Mesodermal cell (in vitro differentiated cells): ENCODE measurements at regions not wholly inside any gene's neighbourhood (a gene's known extent, or its start where the extent isn't known, plus 50 kb on each side); places are given as distances from the start of the nearest gene placed in this dataset.
A peak's percentile ranks its signal among the peaks of the same experiment; 100 is the strongest.

ENCODE experiments used
- H3K27ac ChIP-seq: 2 replicates; pipeline ENCODE4 v1.7.0; 2013; ENCODE audit warnings: mild to moderate bottlenecking, low read depth, low read length, moderate library complexity; ENCODE audit not compliant: severe bottlenecking
- H3K36me3 ChIP-seq: 2 replicates; pipeline ENCODE4 v1.7.1; 2013; ENCODE audit warnings: mild to moderate bottlenecking, low read length, moderate library complexity; ENCODE audit not compliant: control insufficient read depth, insufficient read depth
- H3K4me1 ChIP-seq: one replicate; pipeline ENCODE4 v1.7.1; 2013; ENCODE audit warnings: mild to moderate bottlenecking, low read length; ENCODE audit not compliant: insufficient read depth, control insufficient read depth, poor library complexity, severe bottlenecking
- H3K4me3 ChIP-seq: 2 replicates; pipeline ENCODE4 v1.7.0; 2013; ENCODE audit warnings: low read length, control low read depth, mild to moderate bottlenecking; ENCODE audit not compliant: insufficient read depth, poor library complexity, severe bottlenecking; ENCODE audit errors: extremely low read depth
- H3K9me3 ChIP-seq: 2 replicates; pipeline ENCODE4 v1.7.1; 2013; ENCODE audit warnings: mild to moderate bottlenecking, low read length, moderate library complexity; ENCODE audit not compliant: control insufficient read depth
- WGBS, 2 experiments: methylation state at CpG; one replicate each; pipeline ENCODE4 v1.1.5; 2013; ENCODE audit warnings: missing lambda C conversion rate in 2 of 2; ENCODE audit not compliant: insufficient coverage in 2 of 2; 5-methylcytosine and 5-hydroxymethylcytosine counted together

- no CpG with 5 or more reads among the region's 1 CpG for WGBS, 2 experiments
Observed at GRCh38 chr6:76275746-76276145, 203.3 kb upstream of the IMPG1 start.

DNA sequence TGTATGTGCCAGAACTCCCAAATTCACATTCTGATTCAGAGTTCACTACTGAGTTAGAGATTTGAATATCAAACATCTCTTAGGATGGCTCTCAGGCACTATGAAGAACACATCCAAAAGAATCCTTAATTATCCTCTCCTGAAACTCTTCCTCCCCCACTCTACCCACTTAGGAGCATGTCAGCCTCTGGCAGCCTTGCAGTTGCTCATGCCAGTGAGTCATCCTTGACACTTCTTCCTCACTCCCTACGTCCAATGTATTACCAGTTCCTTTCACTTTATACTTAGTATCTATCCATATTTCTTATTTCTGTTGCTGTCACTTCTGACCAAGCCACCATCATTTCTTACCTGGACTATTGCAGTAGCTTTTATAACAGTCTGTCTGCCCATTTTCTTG, 192.0 kb upstream of the IMPG1 start:
- 73 to 80% methylated on average over 1 of the region's 1 CpG for WGBS, 2 experiments
- H3K4me1 ChIP-seq: peaks cover 3% of the 10 kb centered on the region
- no peak overlapping the region for H3K4me3 ChIP-seq
- peaks cover 12% of the 10 kb centered on the region for H3K9me3 ChIP-seq
- H3K36me3 ChIP-seq: no peaks in the 10 kb centered on the region
- H3K27ac ChIP-seq: no peak overlapping the region

More at GRCh38 chr6:76275746-76276145, 203.3 kb upstream of the IMPG1 start:
- Histone ChIP-seq H3K4me3 (no peak overlapping the region), H3K9me3 (no peaks in the 10 kb centered on the region), H3K27ac (no peak overlapping the region), H3K4me1 (no peaks in the 10 kb centered on the region), H3K36me3 (no peaks in the 10 kb centered on the region)

GRCh38 chr6:76262240-76262639, 189.8 kb upstream of the IMPG1 start:
- H3K4me3 ChIP-seq: no peak overlapping the region
- no peaks in the 10 kb centered on the region for H3K36me3 ChIP-seq
- H3K4me1 ChIP-seq: peaks cover 3% of the 10 kb centered on the region
- WGBS, 2 experiments: 79 to 82% methylated on average over 2 of the region's 2 CpGs
- no peak overlapping the region for H3K27ac ChIP-seq
- H3K9me3 ChIP-seq: peaks cover 12% of the 10 kb centered on the region

- Histone ChIP-seq H3K4me1 (no peaks in the 10 kb centered on the region), H3K4me3 (no peak overlapping the region), H3K27ac (no peak overlapping the region), H3K36me3 (no peaks in the 10 kb centered on the region), H3K9me3 (no peaks in the 10 kb centered on the region)
- WGBS, 2 experiments: no CpG with 5 or more reads among the region's 1 CpG
Observed at GRCh38 chr6:76250666-76251065, 178.2 kb upstream of the IMPG1 start.

DNA sequence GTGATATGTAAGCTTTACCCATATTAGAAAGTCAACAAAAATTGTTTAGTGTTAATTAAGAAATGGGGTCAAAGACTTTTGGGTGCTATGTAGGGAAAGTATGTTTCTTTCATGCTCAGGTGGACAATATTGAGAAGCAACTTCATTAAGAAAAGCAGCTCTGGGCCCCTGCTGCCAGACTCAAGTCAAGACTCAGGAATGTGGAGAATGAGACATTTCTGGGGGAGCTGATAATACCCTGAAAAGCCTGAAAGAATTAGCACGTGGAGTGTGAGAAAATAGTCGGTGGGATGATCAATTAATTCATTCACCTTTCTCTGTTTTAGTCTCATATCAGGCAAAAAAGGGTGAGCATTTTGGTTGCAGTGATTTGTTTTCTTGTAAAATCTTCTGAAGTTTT, 175.1 kb upstream of the IMPG1 start:
- no peaks in the 10 kb centered on the region for H3K9me3 ChIP-seq
- no peak overlapping the region for H3K4me3 ChIP-seq
- H3K27ac ChIP-seq: peak overlapping the region; percentile 24
- no peaks in the 10 kb centered on the region for H3K36me3 ChIP-seq
- H3K4me1 ChIP-seq: no peaks in the 10 kb centered on the region
- no CpG with 5 or more reads among the region's 2 CpGs for WGBS, 2 experiments

DNA sequence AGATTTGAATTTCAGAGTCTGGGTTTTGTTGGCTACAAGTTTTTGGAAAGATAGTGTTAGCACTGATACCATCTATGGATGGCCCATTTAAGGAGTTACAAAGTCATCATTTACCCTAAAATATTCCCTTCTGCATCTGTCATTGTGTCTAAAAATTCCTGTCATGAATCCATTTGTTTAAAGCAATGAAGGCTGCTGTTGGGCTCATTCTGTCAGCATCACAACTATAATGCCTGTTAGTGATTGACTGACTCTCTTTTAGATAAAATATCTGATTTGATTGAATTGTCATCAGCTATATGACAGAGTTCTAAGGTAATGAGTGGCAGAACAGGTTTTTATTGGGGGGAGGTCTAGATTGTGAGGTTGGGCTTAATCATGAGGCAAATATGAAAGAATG, 167.6 kb upstream of the IMPG1 start:
- Histone ChIP-seq H3K36me3 (no peaks in the 10 kb centered on the region), H3K27ac (no peak overlapping the region), H3K9me3 (no peaks in the 10 kb centered on the region), H3K4me3 (no peak overlapping the region), H3K4me1 (no peaks in the 10 kb centered on the region)

DNA sequence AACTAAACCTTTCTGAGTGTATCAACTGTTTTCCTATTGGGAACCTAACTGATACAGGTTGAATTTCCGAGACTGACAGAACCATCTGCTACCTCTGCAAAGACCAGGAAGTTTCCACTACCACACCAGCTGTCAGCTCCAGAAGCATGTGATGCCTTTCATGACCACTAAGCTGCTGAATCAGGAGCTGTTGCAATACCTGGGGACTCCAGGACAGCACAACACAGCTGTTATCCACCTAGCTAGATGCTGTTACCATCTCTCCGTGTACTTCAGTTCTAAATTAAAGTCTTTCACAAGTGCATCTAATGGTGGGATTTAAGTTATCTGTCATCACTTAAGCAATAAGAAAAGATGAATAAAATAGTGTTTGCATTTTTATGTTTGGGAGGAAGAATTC, 158.2 kb upstream of the IMPG1 start:
- no peak overlapping the region for H3K4me3 ChIP-seq
- no peaks in the 10 kb centered on the region for H3K4me1 ChIP-seq
- H3K36me3 ChIP-seq: no peaks in the 10 kb centered on the region
- 67 to 73% methylated on average over 1 of the region's 2 CpGs for WGBS, 2 experiments
- H3K27ac ChIP-seq: no peak overlapping the region
- no peaks in the 10 kb centered on the region for H3K9me3 ChIP-seq

GRCh38 chr6:76222189-76222588, 149.7 kb upstream of the IMPG1 start:
- no CpG with 5 or more reads among the region's 2 CpGs for WGBS, 2 experiments
- H3K27ac ChIP-seq: no peak overlapping the region
- H3K36me3 ChIP-seq: no peaks in the 10 kb centered on the region
- no peaks in the 10 kb centered on the region for H3K9me3 ChIP-seq
- H3K4me1 ChIP-seq: no peaks in the 10 kb centered on the region
- H3K4me3 ChIP-seq: no peak overlapping the region

DNA sequence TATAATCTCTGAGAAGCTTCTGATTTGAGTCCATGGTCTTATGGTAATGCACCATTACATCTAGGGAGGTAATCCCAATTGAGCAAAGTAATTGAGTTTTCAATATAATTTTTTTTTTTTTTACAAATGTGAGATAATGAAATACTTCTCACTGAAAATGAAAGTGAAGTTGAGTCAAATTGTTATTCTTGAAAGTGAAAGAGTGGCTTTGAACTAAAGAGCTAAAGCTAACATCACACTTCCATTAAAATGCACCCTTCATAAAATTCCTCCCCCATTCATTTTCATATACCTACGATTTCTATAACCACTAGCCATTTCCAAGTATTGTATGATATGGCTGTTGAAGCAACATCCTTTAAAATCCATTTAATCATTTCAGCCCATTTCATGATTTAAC, 149.1 kb upstream of the IMPG1 start:
- H3K27ac ChIP-seq: no peak overlapping the region
- 100% methylated on average over 1 of the region's 1 CpG; no CpG with 5 or more reads in 1 of the 2 experiments for WGBS, 2 experiments
- no peaks in the 10 kb centered on the region for H3K4me1 ChIP-seq
- no peaks in the 10 kb centered on the region for H3K36me3 ChIP-seq
- no peak overlapping the region for H3K4me3 ChIP-seq
- no peaks in the 10 kb centered on the region for H3K9me3 ChIP-seq

- no peaks in the 10 kb centered on the region for H3K36me3 ChIP-seq
- H3K4me1 ChIP-seq: no peaks in the 10 kb centered on the region
- no CpG with 5 or more reads among the region's 3 CpGs for WGBS, 2 experiments
- H3K9me3 ChIP-seq: no peaks in the 10 kb centered on the region
- H3K4me3 ChIP-seq: no peak overlapping the region
- H3K27ac ChIP-seq: no peak overlapping the region
Observed at GRCh38 chr6:76220805-76221204, 148.3 kb upstream of the IMPG1 start.

GRCh38 chr6:76217606-76218005, 145.1 kb upstream of the IMPG1 start:
- Histone ChIP-seq H3K36me3 (no peaks in the 10 kb centered on the region), H3K9me3 (no peaks in the 10 kb centered on the region), H3K4me3 (no peak overlapping the region), H3K4me1 (no peaks in the 10 kb centered on the region), H3K27ac (no peak overlapping the region)
- 100% methylated on average over 2 of the region's 2 CpGs; no CpG with 5 or more reads in 1 of the 2 experiments for WGBS, 2 experiments

DNA sequence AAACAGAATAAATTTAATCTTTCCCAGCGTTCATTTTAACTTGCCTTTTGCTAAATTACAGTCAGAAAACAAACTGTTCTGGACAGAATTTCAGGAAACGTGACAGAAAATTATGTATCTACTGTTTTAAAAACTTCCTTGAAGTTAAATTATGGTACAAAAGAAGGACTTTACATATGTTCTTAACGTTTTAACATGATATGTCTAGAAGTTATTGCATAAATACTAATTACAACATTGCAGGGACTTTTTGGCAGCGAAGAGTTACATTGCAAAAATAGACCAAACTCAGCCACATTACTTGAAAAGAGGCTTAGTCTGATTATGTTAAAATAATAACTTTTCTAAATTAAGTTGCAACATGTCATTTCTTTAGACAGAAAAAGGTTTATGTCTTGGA, 142.1 kb upstream of the IMPG1 start:
- no peak overlapping the region for H3K27ac ChIP-seq
- no peaks in the 10 kb centered on the region for H3K4me1 ChIP-seq
- 100% methylated on average over 1 of the region's 4 CpGs; no CpG with 5 or more reads in 1 of the 2 experiments for WGBS, 2 experiments
- H3K36me3 ChIP-seq: no peaks in the 10 kb centered on the region
- no peak overlapping the region for H3K4me3 ChIP-seq
- H3K9me3 ChIP-seq: no peaks in the 10 kb centered on the region
